ENCODE measurements at regions not wholly inside any gene's neighbourhood (a gene's known extent, or its start where the extent isn't known, plus 50 kb on each side); places are given as distances from the start of the nearest gene placed in this dataset.

DNA sequence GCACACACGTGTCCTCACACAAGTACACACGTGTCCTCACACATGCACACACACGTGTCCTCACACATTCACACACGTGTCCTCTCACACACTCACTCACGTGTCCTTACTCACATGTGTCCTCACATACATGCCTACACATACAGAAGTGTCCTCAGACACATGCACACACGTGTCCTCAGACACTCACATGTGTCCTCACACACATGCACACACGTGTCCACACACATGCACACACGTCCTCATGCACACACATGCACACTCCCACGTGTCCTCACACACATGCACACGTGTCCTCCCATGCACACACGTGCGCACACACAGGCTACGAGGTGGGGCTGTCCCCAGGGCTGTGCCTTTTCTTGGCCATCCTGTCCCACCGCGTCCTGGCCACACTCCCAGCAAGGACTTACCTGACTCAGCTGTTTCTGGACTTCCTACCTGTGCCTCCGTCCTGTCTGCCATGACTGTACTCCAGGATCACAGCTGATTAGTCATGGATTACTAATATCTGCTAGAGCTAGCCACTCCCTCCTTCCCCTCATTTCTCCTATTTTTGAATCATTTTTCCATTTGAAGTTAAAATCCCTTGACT, 990.2 kb downstream of the BRD1 start:
- H3K27me3 Mint-ChIP-seq (ENCODE audit: low read depth), result no peaks in the 10 kb centered on the region

DNA sequence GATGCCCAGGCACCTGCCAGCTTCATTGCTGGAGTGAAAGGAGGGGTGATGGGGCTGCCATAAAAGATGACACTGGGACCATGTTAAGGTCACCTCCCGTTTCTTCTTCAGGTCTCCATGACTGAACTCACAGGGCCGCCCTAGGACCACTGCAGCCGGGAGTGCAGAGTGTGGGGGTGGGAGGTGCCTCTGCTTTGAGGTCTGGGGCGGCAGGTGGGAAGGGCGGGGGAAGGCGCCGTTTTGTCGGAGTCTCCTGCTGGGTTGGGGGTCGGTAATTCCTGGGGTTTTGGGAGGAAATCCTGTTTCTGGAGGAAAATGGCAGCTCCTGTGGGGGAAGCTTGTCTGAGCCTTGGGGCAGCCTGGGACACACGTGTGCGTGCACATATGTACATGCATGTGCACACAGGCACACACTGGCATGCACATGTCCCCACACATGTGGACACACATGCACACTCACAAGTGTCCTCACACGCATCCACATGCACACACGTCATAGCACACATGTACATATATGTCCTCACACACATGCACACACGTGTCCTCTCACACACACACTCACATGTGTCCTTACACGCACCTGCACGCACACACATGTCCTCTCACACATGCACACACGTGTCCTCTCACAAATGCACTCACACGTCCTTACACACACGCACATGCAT, 990.9 kb downstream of the BRD1 start:
- Mint-ChIP-seq H3K4me3 (no peak overlapping the region), H3K36me3 (ENCODE audit: low read depth) (peaks cover 3% of the 10 kb centered on the region), H3K9me3 (peaks cover 10% of the 10 kb centered on the region), H3K27me3 (ENCODE audit: low read depth) (no peaks in the 10 kb centered on the region), H3K4me1 (no peaks in the 10 kb centered on the region), H3K27ac (ENCODE audit: unreplicated experiment) (no peak overlapping the region)
- TF ChIP-seq, protein P1, sequence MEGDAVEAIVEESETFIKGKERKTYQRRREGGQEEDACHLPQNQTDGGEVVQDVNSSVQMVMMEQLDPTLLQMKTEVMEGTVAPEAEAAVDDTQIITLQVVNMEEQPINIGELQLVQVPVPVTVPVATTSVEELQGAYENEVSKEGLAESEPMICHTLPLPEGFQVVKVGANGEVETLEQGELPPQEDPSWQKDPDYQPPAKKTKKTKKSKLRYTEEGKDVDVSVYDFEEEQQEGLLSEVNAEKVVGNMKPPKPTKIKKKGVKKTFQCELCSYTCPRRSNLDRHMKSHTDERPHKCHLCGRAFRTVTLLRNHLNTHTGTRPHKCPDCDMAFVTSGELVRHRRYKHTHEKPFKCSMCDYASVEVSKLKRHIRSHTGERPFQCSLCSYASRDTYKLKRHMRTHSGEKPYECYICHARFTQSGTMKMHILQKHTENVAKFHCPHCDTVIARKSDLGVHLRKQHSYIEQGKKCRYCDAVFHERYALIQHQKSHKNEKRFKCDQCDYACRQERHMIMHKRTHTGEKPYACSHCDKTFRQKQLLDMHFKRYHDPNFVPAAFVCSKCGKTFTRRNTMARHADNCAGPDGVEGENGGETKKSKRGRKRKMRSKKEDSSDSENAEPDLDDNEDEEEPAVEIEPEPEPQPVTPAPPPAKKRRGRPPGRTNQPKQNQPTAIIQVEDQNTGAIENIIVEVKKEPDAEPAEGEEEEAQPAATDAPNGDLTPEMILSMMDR (conservative IDR thresholded peaks at IDR 0.05), result no peak
- no peak for DNase-seq (ENCODE audit: low read depth, low spot score)

More for the DNA sequence above, 990.2 kb downstream of the BRD1 start:
- peaks cover 3% of the 10 kb centered on the region for H3K36me3 Mint-ChIP-seq (ENCODE audit: low read depth)
- H3K27ac Mint-ChIP-seq (ENCODE audit: unreplicated experiment), result no peak overlapping the region
- no peaks in the 10 kb centered on the region for H3K4me1 Mint-ChIP-seq
- TF ChIP-seq, protein P1 (conservative IDR thresholded peaks at IDR 0.05), result no peak
- H3K9me3 Mint-ChIP-seq, result peaks cover 10% of the 10 kb centered on the region
- no peak for DNase-seq (ENCODE audit: low read depth, low spot score)
- no peak overlapping the region for H3K4me3 Mint-ChIP-seq

DNA sequence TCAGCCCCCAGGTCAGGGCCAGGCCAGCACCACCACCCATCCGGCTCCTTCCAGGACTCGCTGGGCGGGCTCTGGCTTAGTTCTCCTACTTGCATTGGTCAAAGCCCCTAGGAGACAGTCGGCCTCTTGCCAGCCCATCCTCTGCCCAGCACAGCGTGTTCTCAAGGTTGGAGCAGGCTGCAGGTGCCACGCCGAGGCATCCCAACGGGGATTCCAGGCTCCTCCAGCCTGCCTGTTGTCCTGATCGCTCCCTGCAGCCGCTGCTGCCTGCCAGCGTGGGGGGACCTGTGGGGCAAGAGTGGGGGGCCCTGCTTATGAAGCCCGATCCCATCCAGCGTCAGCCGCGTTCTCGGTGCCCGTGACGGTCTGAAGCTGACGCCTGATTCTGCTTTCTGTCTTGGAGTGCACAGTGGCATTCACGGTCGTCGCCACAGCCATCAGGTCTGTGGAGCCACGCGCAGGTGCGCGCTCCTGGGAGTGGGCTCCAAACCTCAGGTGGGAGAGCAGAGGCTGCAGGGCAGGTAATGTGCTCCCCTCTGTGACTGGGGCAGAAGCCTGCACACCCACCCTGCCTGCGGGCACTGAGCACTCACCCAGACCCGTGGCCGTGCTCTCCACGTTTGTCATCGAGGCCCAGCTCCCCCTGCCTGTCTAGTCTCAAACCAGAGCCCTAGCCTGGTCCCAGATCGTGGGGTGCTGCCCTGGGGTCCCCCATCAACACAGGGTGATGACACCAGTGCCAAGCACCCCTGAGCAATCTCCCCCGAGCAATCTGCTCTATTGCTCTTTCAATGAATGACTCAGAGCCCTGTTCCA, 991.6 kb downstream of the BRD1 start:
- peaks cover 15% of the 10 kb centered on the region for H3K9me3 Mint-ChIP-seq
- H3K4me3 Mint-ChIP-seq, result no peak overlapping the region
- no peak for DNase-seq (ENCODE audit: low read depth, low spot score)
- TF ChIP-seq, protein P1 (conservative IDR thresholded peaks at IDR 0.05), result no peak
- no peaks in the 10 kb centered on the region for H3K27me3 Mint-ChIP-seq (ENCODE audit: low read depth)
- H3K36me3 Mint-ChIP-seq (ENCODE audit: low read depth), result peaks cover 6% of the 10 kb centered on the region
- H3K27ac Mint-ChIP-seq (ENCODE audit: unreplicated experiment), result no peak overlapping the region
- no peaks in the 10 kb centered on the region for H3K4me1 Mint-ChIP-seq

DNA sequence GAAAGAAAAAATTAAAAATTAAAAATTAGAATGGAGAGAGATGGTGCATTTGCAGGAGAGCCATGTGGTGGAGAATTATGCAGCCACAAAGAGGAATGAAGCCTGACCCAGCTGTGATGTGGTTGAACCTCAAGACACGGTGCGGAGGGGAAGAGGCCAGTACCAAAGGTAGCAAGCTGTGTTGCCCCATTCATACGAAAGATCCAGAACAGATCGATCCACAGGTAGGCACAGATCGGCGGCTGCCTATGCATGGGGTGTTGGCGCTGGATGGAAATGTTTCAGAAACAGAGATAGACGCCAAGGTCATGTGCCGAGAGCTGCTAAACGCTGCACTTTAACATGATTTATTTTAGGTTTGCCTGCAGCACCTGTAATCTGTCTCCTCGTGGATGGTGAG, 992.3 kb downstream of the BRD1 start:
- H3K27me3 Mint-ChIP-seq (ENCODE audit: low read depth), result no peaks in the 10 kb centered on the region
- H3K9me3 Mint-ChIP-seq, result peaks cover 18% of the 10 kb centered on the region
- H3K36me3 Mint-ChIP-seq (ENCODE audit: low read depth), result peaks cover 6% of the 10 kb centered on the region
- H3K27ac Mint-ChIP-seq (ENCODE audit: unreplicated experiment), result no peak overlapping the region
- no peak for DNase-seq (ENCODE audit: low read depth, low spot score)
- TF ChIP-seq, protein P1 (conservative IDR thresholded peaks at IDR 0.05), result no peak
- H3K4me3 Mint-ChIP-seq, result no peak overlapping the region
- no peaks in the 10 kb centered on the region for H3K4me1 Mint-ChIP-seq

DNA sequence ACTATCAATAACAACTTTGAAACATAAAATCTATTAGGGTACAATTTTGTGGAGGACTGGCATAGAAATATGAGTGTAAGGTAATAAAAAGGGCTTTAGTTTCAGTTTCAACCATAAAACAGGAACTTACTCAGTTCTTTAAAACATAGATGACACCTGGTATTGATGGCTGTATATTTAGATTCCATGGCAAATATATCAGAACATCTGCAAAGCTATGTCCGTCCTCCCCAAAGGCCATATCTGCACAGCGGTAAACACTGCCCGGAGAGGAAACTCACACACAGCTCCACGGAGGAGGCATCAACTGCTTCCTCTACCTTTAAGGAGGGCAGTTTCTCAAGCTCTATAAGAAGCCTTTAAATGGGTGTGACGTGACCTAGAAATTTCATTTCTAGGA, 993.3 kb downstream of the BRD1 start:
- DNase-seq (ENCODE audit: low read depth, low spot score), result no peak
- Mint-ChIP-seq H3K36me3 (ENCODE audit: low read depth) (peaks cover 6% of the 10 kb centered on the region), H3K4me3 (no peak overlapping the region), H3K4me1 (no peaks in the 10 kb centered on the region), H3K27ac (ENCODE audit: unreplicated experiment) (no peak overlapping the region), H3K27me3 (ENCODE audit: low read depth) (no peaks in the 10 kb centered on the region), H3K9me3 (peaks cover 19% of the 10 kb centered on the region)
- TF ChIP-seq, protein P1 (conservative IDR thresholded peaks at IDR 0.05), result no peak

Data from neural crest cell (in vitro differentiated cells).